ENCODE measurements at regions not wholly inside any gene's neighbourhood (a gene's known extent, or its start where the extent isn't known, plus 50 kb on each side); places are given as distances from the start of the nearest gene placed in this dataset.

DNA sequence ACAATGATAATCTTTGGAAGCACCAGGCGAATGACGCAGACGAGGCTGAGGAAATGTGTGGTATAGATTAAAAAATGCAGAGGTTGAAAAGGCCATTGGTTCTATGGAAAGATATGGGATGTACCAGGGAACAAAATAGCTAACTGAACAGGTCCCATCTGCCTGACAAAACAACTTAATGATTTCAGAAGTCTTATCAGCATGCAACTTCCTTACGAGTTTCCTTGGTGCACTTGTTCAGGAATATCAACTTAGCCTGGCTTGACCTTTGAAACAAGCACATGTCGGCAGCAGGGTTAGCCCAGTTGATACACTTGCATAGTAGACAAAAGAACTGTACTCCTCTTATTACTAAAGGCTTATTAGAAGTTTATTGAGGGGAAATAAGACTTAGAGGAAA lies 90.9 kb upstream of the CDH11 start:
- no peak for DNase-seq (ENCODE audit: low spot score)

DNA sequence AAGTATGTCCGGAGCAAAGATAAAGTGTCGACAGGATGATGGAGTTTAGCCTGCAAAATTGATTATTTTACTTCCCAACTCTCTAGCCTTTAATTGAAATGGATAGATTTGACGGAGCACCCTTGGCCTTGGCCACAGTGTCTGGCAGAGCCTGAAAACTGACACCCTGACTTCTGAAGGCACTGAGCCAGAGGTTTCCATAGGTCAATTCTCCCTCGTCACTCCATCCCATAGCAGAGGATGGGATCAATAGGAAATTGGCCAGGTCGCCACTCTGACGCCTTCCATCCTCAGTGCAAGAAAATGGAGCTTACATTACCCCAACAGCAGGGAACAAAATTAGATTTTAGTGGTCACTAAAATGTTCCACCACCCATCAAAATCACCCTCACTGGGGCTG lies 90.4 kb upstream of the CDH11 start:
- no peak for DNase-seq (ENCODE audit: low spot score)

DNA sequence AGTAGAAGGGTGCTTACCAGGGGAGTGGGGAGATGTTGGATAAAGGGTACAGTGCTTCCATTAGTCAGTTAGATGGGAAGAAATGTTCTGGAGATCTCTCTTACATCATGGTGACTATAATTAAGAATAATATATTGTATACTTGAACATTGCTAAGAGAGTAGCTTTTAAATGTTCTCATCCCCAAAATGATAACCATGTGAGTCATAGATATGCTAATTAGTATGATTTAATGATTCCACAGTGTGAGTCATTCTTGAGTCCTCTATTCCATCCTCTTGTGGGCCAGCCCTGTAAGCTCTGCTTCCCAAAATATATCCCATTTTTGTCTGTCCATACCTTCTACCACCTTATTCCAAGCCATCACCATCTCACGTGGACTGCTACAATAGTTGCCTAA lies 80.6 kb upstream of the CDH11 start:
- DNase-seq (ENCODE audit: low spot score), result no peak

DNA sequence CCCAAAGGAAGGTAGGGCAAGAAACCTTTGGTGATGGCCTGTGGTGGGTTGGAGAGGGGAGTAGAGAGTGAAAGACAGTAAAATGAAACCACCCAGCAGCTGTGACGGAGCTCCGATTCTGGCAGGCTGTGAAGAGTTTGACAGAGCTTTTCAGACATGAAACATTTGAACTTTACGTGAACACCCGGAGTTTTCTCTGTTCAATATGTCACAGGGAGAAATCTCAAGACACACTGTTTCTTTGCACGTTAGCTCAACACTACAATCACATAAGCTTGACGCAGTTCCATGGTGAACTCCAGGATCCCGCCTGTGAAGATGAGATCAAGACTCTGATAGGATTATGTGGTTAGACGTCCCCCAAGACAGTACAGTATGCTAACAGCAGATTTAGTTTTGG lies 79.6 kb upstream of the CDH11 start:
- DNase-seq (ENCODE audit: low spot score), result no peak

DNA sequence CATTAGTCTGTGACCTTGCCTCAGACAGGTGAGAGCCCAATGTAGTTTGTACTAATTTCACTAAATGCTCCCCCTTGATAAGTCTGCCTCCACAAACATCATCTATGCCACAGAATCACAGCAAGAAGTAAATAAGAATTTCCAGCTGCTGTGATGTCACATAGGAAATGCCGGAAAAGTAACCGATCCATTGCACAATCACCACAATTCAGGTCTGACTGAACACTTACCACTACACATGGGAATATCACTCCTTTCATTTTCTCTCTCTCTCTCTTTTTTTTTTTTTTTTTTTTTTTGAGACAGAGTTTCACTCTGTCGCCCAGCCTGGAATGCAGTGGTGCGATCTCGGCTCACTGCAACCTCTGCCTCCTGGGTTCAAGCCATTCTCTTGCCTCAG lies 79.0 kb upstream of the CDH11 start:
- DNase-seq (ENCODE audit: low spot score), result no peak

DNA sequence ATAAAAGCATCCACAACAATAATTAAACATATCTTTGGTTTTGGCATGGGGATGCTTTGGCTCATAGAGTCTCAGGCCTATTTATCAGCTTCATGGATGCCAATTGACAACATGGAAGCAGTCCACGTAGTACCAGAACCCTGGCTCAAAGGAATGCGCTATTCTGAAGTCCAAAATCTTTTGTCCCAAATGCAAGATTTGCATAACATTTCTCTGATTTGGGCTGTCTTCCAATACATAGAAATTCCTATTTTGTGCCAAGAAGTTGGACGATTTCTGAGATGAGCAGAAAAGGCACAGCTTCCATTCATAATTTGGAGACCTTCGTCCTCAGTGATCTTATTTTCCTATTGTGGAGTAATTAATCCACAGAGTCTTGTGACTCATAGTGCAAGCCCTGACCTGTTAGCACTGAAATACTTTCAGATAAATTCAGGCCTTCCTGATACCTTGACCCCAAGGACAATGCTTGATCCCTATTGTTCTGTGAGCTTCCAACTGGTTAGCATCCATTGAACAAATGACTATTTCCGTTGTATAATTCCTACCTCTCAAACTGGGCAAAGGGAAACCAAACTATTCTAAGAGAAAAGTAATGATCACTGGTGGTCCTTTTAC lies 78.4 kb upstream of the CDH11 start:
- DNase-seq (ENCODE audit: low spot score), result no peak

DNA sequence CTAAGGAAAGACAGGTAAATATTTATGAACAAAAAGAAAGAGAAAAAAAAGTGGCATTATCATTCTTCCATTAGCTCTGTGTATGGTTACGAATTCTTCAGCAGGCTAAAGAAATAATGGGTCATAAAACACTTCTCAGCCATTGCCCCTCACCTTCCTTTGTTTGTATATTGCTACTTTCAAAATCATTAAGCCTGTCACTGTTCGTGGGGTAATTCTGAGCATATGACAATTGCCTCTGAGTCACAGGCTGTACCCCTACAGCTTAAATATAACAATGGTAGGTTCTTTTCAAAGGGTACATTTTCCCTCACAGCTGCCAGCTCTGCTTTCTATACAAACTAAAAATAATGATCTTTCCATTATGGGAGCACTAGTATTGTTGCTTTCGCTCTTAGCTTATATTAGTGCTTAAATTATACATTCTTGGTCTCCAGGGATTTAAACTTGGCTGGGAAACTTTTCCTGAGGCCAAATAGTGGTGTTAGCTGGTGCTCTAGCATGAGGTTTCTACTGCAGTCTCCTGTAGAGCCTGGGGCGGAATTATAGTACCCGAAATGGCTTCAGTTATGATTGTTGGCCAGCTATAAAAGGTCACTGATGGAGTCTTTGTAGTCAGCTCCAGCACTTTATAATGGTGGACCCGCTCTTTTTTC lies 74.7 kb upstream of the CDH11 start:
- DNase-seq (ENCODE audit: low spot score), result no peak

DNA sequence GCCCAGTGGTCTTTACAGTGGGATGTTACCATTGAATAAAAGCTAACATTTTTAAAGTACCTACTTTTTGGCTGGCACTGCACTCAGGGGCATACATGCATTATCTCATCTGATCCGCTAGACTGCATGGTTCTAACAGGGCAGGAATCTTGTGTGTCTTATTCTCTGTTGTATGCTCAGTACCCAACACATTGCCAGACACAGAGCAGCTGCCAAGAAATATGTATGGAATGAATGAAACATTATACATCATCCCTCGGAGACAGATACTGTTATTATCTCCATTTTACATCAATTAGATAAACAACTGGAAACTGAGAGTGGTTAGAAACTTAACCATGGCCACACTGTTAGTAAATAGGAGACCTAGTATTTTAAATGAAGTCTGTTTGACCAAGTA lies 74.1 kb upstream of the CDH11 start:
- peak; percentile 32 for DNase-seq (ENCODE audit: low spot score)

DNA sequence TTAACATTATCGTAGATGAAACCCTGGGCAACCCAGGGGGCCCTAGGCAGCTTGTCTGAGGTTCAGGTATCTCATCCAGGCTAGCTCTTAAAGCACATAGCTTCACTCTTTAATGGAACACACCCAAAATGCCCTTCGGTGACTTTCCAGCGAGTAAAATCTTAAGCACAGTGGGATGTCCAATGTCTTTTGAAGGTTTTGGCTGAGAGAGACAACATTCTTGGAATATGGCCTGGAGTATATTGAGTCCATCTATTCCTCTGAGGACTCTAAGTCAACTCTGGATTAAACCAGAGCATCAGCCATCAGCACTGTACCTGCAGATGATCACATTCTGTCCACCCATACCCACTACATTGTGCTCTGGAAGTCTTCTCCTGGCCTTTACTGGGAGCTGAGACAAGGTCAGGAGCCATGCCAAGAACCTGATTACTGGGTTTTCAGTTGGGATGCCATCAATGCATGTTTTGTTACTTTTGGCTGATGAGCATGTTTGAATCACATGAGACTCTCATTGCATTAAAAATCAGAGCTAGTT lies 63.4 kb upstream of the CDH11 start:
- no peak for DNase-seq (ENCODE audit: low spot score)

DNA sequence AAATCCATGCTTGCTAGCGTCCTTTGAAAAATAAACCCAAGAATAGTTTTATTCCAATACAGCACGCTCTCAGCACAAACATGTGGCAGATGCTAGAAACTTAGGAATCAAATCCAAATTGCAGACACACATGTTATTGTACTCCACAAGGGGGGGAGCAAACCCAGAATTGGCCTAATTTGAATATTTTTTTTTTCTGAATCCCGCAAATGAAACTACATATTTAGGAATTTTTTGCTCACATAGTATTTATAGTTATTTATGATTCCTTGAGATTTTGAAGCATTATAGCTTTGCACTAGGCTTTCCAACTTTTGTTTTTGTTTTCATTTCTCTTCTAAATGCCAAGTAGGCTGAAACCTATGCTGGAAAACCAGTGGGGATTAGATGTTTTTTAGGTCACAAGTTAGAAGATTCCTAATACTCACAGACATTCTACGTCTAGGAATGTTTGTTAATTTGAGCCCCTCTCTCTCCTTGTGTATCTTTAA lies 59.3 kb upstream of the CDH11 start:
- no peak for DNase-seq (ENCODE audit: low spot score)

DNA sequence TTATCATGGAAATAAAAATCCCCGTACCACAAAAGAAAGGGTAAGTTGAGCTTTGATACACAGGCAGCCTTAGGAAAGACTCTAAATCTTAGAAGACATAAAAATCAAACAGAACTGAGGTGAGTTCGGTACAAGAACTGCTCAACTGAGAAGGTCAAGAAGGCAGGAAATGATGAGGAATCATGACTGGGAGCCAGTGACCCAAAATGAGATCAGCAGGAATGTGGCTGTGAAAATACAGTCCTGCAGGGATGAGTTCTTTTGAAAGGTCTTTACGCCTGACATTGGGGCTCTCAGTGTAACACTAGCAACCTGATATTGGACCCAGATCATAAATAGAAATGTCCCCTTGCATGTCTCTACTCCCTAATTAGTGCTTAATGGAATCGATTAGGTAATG lies 56.3 kb upstream of the CDH11 start:
- peak; percentile 38 for DNase-seq (ENCODE audit: low spot score)

DNA sequence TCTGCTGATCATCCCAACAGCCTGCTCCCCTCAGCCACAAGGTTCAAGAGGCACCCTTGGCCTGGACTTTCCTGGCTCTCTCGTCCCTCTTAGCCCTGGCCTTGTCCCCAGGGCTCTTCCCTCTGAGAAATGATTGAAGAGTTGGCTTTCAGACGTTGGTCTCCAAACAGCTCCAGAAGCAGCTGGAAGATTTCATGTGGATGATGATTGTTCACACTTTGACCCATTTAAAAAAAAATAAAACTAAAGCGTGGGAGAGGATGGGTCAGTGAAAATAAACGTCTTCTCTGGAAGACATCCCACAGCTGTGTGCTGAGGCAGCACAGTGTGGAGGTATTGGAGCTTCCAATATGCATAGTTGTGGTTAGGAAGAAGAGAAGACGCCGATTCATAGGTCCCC lies 54.7 kb upstream of the CDH11 start:
- DNase-seq (ENCODE audit: low spot score), result peak; percentile 50

DNA sequence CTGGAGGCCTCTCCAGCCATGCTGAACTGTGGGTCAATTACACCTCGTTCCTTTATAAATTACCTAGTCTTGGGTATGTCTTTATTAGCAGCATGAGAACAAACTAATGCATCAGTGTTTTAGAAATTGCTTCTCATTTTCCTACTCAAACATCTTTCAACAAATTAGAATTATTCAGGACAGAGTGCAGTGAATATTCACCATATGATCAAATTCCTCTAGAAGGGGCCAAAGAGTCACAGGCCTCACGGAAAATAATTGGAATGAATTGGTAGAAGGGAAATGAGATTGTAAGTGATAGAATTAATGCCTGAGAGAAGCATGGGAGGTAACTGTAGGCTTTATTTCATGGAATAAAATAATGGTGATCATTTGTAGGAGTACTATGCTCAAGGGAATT lies 50.5 kb upstream of the CDH11 start:
- DNase-seq (ENCODE audit: low spot score), result no peak

All from hepatic stellate cell (primary cell).